Mesodermal cell (in vitro differentiated cells): ENCODE measurements at regions not wholly inside any gene's neighbourhood (a gene's known extent, or its start where the extent isn't known, plus 50 kb on each side); places are given as distances from the start of the nearest gene placed in this dataset.
A peak's percentile ranks its signal among the peaks of the same experiment; 100 is the strongest.

Source experiments
- H3K27ac ChIP-seq: 2 replicates; pipeline ENCODE4 v1.7.0; 2013; ENCODE audit warnings: mild to moderate bottlenecking, low read depth, low read length, moderate library complexity; ENCODE audit not compliant: severe bottlenecking
- H3K36me3 ChIP-seq: 2 replicates; pipeline ENCODE4 v1.7.1; 2013; ENCODE audit warnings: mild to moderate bottlenecking, low read length, moderate library complexity; ENCODE audit not compliant: control insufficient read depth, insufficient read depth
- H3K4me1 ChIP-seq: one replicate; pipeline ENCODE4 v1.7.1; 2013; ENCODE audit warnings: mild to moderate bottlenecking, low read length; ENCODE audit not compliant: insufficient read depth, control insufficient read depth, poor library complexity, severe bottlenecking
- H3K4me3 ChIP-seq: 2 replicates; pipeline ENCODE4 v1.7.0; 2013; ENCODE audit warnings: low read length, control low read depth, mild to moderate bottlenecking; ENCODE audit not compliant: insufficient read depth, poor library complexity, severe bottlenecking; ENCODE audit errors: extremely low read depth
- H3K9me3 ChIP-seq: 2 replicates; pipeline ENCODE4 v1.7.1; 2013; ENCODE audit warnings: mild to moderate bottlenecking, low read length, moderate library complexity; ENCODE audit not compliant: control insufficient read depth
- WGBS, 2 experiments: methylation state at CpG; one replicate each; pipeline ENCODE4 v1.1.5; 2013; ENCODE audit warnings: missing lambda C conversion rate in 2 of 2; ENCODE audit not compliant: insufficient coverage in 2 of 2; 5-methylcytosine and 5-hydroxymethylcytosine counted together

GRCh38 chr4:20426028-20426427, 174.3 kb downstream of the SLIT2 start:
- Histone ChIP-seq H3K36me3 (no peaks in the 10 kb centered on the region), H3K4me1 (peaks cover 10% of the 10 kb centered on the region), H3K9me3 (no peaks in the 10 kb centered on the region), H3K4me3 (no peak overlapping the region), H3K27ac (no peak overlapping the region)
- WGBS, 2 experiments: 100% methylated on average over 1 of the region's 1 CpG; no CpG with 5 or more reads in 1 of the 2 experiments

- no peaks in the 10 kb centered on the region for H3K9me3 ChIP-seq
- H3K4me3 ChIP-seq: no peak overlapping the region
- no peak overlapping the region for H3K27ac ChIP-seq
- H3K36me3 ChIP-seq: no peaks in the 10 kb centered on the region
- H3K4me1 ChIP-seq: peaks cover 21% of the 10 kb centered on the region
- WGBS, 2 experiments: 75 to 95% methylated on average over 3 to 4 of the region's 8 CpGs
Observed at GRCh38 chr4:20428436-20429160, 176.9 kb downstream of the SLIT2 start.

- Histone ChIP-seq H3K4me1 (peaks cover 21% of the 10 kb centered on the region), H3K4me3 (no peak overlapping the region), H3K27ac (no peak overlapping the region), H3K36me3 (no peaks in the 10 kb centered on the region), H3K9me3 (no peaks in the 10 kb centered on the region)
- WGBS, 2 experiments: 70 to 75% methylated on average over 4 of the region's 5 CpGs
Observed at GRCh38 chr4:20430259-20430941, 178.7 kb downstream of the SLIT2 start.

- no peaks in the 10 kb centered on the region for H3K36me3 ChIP-seq
- 50% methylated on average over 1 of the region's 6 CpGs; no CpG with 5 or more reads in 1 of the 2 experiments for WGBS, 2 experiments
- H3K27ac ChIP-seq: peak overlapping the region; percentile 51
- H3K4me3 ChIP-seq: no peak overlapping the region
- peaks cover 21% of the 10 kb centered on the region for H3K4me1 ChIP-seq
- H3K9me3 ChIP-seq: no peaks in the 10 kb centered on the region
Observed at GRCh38 chr4:20431543-20431951, 179.8 kb downstream of the SLIT2 start.

- Histone ChIP-seq H3K36me3 (no peaks in the 10 kb centered on the region), H3K9me3 (no peaks in the 10 kb centered on the region), H3K4me3 (no peak overlapping the region), H3K4me1 (peaks cover 21% of the 10 kb centered on the region), H3K27ac (peak overlapping the region; percentile 12)
- 76 to 84% methylated on average over 3 of the region's 5 CpGs for WGBS, 2 experiments
Observed at GRCh38 chr4:20432088-20432487, 180.4 kb downstream of the SLIT2 start.

GRCh38 chr4:20433097-20433705, 181.5 kb downstream of the SLIT2 start:
- Histone ChIP-seq H3K4me1 (peaks cover 21% of the 10 kb centered on the region), H3K36me3 (no peaks in the 10 kb centered on the region), H3K4me3 (no peak overlapping the region), H3K27ac (no peak overlapping the region), H3K9me3 (no peaks in the 10 kb centered on the region)
- 100% methylated on average over 1 of the region's 5 CpGs; no CpG with 5 or more reads in 1 of the 2 experiments for WGBS, 2 experiments

GRCh38 chr4:20440170-20440569, 188.5 kb downstream of the SLIT2 start:
- H3K4me3 ChIP-seq: no peak overlapping the region
- no peak overlapping the region for H3K27ac ChIP-seq
- no peaks in the 10 kb centered on the region for H3K4me1 ChIP-seq
- H3K36me3 ChIP-seq: no peaks in the 10 kb centered on the region
- 94 to 100% methylated on average over 2 to 3 of the region's 3 CpGs for WGBS, 2 experiments
- no peaks in the 10 kb centered on the region for H3K9me3 ChIP-seq

- no peaks in the 10 kb centered on the region for H3K9me3 ChIP-seq
- no peaks in the 10 kb centered on the region for H3K4me1 ChIP-seq
- no peak overlapping the region for H3K27ac ChIP-seq
- no CpG with 5 or more reads among the region's 1 CpG for WGBS, 2 experiments
- no peaks in the 10 kb centered on the region for H3K36me3 ChIP-seq
- H3K4me3 ChIP-seq: no peak overlapping the region
Observed at GRCh38 chr4:20443015-20443805, 191.5 kb downstream of the SLIT2 start.

- no peaks in the 10 kb centered on the region for H3K36me3 ChIP-seq
- no peaks in the 10 kb centered on the region for H3K4me1 ChIP-seq
- H3K27ac ChIP-seq: no peak overlapping the region
- WGBS, 2 experiments: 80 to 83% methylated on average over 1 of the region's 3 CpGs
- no peaks in the 10 kb centered on the region for H3K9me3 ChIP-seq
- no peak overlapping the region for H3K4me3 ChIP-seq
Observed at GRCh38 chr4:20444599-20445337, 193.1 kb downstream of the SLIT2 start.
